Bronchial epithelial cell (primary cell): ENCODE measurements at regions not wholly inside any gene's neighbourhood (a gene's known extent, or its start where the extent isn't known, plus 50 kb on each side); places are given as distances from the start of the nearest gene placed in this dataset.

ENCODE experiments used
- DNase-seq: peaks from one replicate; pipeline ENCODE4 v3.0.0-alpha.2; 2010; ENCODE audit warnings: low read depth
- FAIRE-seq: peaks from 2 replicates; lab custom pipeline; 2011; peaks lifted over from hg19 to GRCh38; lab: Jason Lieb, UNC
- H3K27me3 ChIP-seq: 2 replicates; pipeline ENCODE4 v1.5.1; 2011; ENCODE audit warnings: low read length; ENCODE audit not compliant: control insufficient read depth, insufficient read depth
- H3K36me3 ChIP-seq: 2 replicates; pipeline ENCODE4 v1.5.1; 2011; ENCODE audit warnings: low read length; ENCODE audit not compliant: control insufficient read depth, insufficient read depth
- H3K4me3 ChIP-seq: 2 replicates; pipeline ENCODE4 v1.5.1; 2011; ENCODE audit warnings: mild to moderate bottlenecking, low read depth, low read length, control low read depth
- CTCF ChIP-seq: IDR thresholded peaks from 2 replicates; pipeline ENCODE4 v1.5.1; 2011; ENCODE audit warnings: mild to moderate bottlenecking, moderate library complexity, low read length, control low read depth, inconsistent platforms; ENCODE audit not compliant: insufficient read depth, severe bottlenecking

GRCh38 chr18:61173554-61173953 lies 159.7 kb upstream of the CDH20 start:
- FAIRE-seq (no peak), DNase-seq (no peak)
- no peak overlapping the region for H3K4me3 ChIP-seq
- TF ChIP-seq CTCF: no peak
- no peaks in the 10 kb centered on the region for H3K27me3 ChIP-seq
- no peaks in the 10 kb centered on the region for H3K36me3 ChIP-seq

GRCh38 chr18:61183798-61184197 lies 149.4 kb upstream of the CDH20 start:
- Histone ChIP-seq H3K36me3 (no peaks in the 10 kb centered on the region), H3K4me3 (no peak overlapping the region), H3K27me3 (no peaks in the 10 kb centered on the region)
- FAIRE-seq (no peak), DNase-seq (no peak)
- TF ChIP-seq CTCF: no peak

GRCh38 chr18:61187971-61188370 lies 145.3 kb upstream of the CDH20 start:
- no peaks in the 10 kb centered on the region for H3K36me3 ChIP-seq
- DNase-seq (no peak), FAIRE-seq (no peak)
- no peak for TF ChIP-seq CTCF
- H3K27me3 ChIP-seq: no peaks in the 10 kb centered on the region
- no peak overlapping the region for H3K4me3 ChIP-seq

DNA sequence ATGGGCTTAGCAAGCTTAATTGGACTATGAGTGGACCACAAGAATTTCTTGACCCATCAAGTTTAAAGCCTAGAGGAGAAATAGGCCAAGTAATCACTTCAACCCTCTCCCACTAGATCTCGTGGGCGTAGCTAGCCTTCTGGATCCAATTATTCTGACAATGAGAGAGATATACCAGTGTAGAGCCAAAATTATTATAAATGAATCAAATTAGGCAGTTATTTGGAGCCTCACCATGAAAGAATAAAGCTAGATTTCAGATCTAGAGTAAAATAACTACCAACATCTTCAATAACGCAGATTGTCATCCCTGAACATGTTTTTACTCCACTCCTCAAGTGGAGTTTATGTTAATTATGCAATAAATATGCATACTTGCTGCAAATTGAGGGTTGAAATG lies 143.9 kb upstream of the CDH20 start:
- no peak overlapping the region for H3K4me3 ChIP-seq
- H3K27me3 ChIP-seq: no peaks in the 10 kb centered on the region
- no peak for FAIRE-seq
- TF ChIP-seq CTCF: no peak
- H3K36me3 ChIP-seq: no peaks in the 10 kb centered on the region
- DNase-seq: no peak

GRCh38 chr18:61194726-61195125 lies 138.5 kb upstream of the CDH20 start:
- DNase-seq (no peak), FAIRE-seq (no peak)
- H3K4me3 ChIP-seq: no peak overlapping the region
- H3K27me3 ChIP-seq: no peaks in the 10 kb centered on the region
- no peaks in the 10 kb centered on the region for H3K36me3 ChIP-seq
- TF ChIP-seq CTCF: no peak

DNA sequence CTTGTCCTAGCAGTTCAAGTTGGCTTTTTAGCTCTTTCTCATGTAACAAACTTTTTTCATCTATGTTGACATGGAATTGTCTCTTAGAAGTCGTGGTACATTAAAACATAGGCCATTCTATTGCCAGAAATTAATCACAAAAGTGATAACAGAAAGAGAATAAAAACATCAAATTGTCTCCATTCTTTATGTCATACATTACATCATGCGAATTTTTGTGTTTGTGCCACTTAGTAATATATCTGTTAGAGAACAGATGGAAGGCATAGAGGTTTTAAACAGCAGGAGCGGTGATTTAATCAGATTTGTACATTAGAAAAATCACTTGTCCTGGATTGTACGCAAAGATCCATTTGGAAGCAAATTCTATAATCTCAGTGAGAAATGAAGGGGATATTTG lies 136.5 kb upstream of the CDH20 start:
- no peak for DNase-seq
- no peak overlapping the region for H3K4me3 ChIP-seq
- no peak for TF ChIP-seq CTCF
- H3K36me3 ChIP-seq: no peaks in the 10 kb centered on the region
- FAIRE-seq: no peak
- H3K27me3 ChIP-seq: no peaks in the 10 kb centered on the region
